Neuron (in vitro differentiated cells): ENCODE measurements at regions not wholly inside any gene's neighbourhood (a gene's known extent, or its start where the extent isn't known, plus 50 kb on each side); places are given as distances from the start of the nearest gene placed in this dataset.
"Not testable (repeated sequence)": the region's sequence is repeated elsewhere in the genome, so short reads cannot be mapped to it uniquely, and the experiment has no call there.

ENCODE experiments used
- H2AFZ ChIP-seq: one replicate; pipeline ENCODE4 v1.6.1; 2013; ENCODE audit warnings: low read depth, mild to moderate bottlenecking, inconsistent platforms, low read length, moderate library complexity
- H3K27me3 ChIP-seq: one replicate; pipeline ENCODE4 v1.6.1; 2013; ENCODE audit warnings: low read length; ENCODE audit not compliant: insufficient read depth
- H3K36me3 ChIP-seq: one replicate; pipeline ENCODE4 v1.6.1; 2013; ENCODE audit warnings: low read length; ENCODE audit not compliant: insufficient read depth
- H3K4me1 ChIP-seq: one replicate; pipeline ENCODE4 v1.6.1; 2013; ENCODE audit warnings: low read length; ENCODE audit not compliant: insufficient read depth
- H3K4me3 ChIP-seq: 2 replicates; pipeline ENCODE4 v1.5.1; 2013; ENCODE audit warnings: mild to moderate bottlenecking, low read length, moderate library complexity
- H3K9me3 ChIP-seq: one replicate; pipeline ENCODE4 v1.6.1; 2013; ENCODE audit warnings: low read length

GRCh38 chr4:20028645-20029044 lies 223.1 kb upstream of the SLIT2 start:
- no peak overlapping the region for H2AFZ ChIP-seq
- H3K4me1 ChIP-seq, result no peaks in the 10 kb centered on the region
- no peaks in the 10 kb centered on the region for H3K9me3 ChIP-seq
- H3K27me3 ChIP-seq, result no peaks in the 10 kb centered on the region
- H3K4me3 ChIP-seq, result no peak overlapping the region
- no peaks in the 10 kb centered on the region for H3K36me3 ChIP-seq

GRCh38 chr4:20026456-20026855 lies 225.2 kb upstream of the SLIT2 start:
- no peaks in the 10 kb centered on the region for H3K36me3 ChIP-seq
- H2AFZ ChIP-seq, result no peak overlapping the region
- no peaks in the 10 kb centered on the region for H3K4me1 ChIP-seq
- H3K27me3 ChIP-seq, result no peaks in the 10 kb centered on the region
- H3K4me3 ChIP-seq, result no peak overlapping the region
- no peaks in the 10 kb centered on the region for H3K9me3 ChIP-seq

GRCh38 chr4:20022471-20022870 lies 229.2 kb upstream of the SLIT2 start:
- Histone ChIP-seq H2AFZ (no peak overlapping the region), H3K9me3 (no peaks in the 10 kb centered on the region)

GRCh38 chr4:20020056-20020455 lies 231.6 kb upstream of the SLIT2 start:
- Histone ChIP-seq H3K27me3 (no peaks in the 10 kb centered on the region), H3K4me3 (no peak overlapping the region), H2AFZ (no peak overlapping the region), H3K4me1 (no peaks in the 10 kb centered on the region), H3K9me3 (no peaks in the 10 kb centered on the region), H3K36me3 (no peaks in the 10 kb centered on the region)

More at GRCh38 chr4:20022471-20022870, 229.2 kb upstream of the SLIT2 start:
- Histone ChIP-seq H3K4me3 (no peak overlapping the region), H3K36me3 (no peaks in the 10 kb centered on the region), H3K4me1 (no peaks in the 10 kb centered on the region), H3K27me3 (no peaks in the 10 kb centered on the region)

GRCh38 chr4:20019310-20020015 lies 232.2 kb upstream of the SLIT2 start:
- H3K27me3 ChIP-seq, result no peaks in the 10 kb centered on the region
- no peak overlapping the region for H2AFZ ChIP-seq
- H3K4me1 ChIP-seq, result no peaks in the 10 kb centered on the region
- no peaks in the 10 kb centered on the region for H3K9me3 ChIP-seq
- H3K36me3 ChIP-seq, result no peaks in the 10 kb centered on the region
- no peak overlapping the region for H3K4me3 ChIP-seq

- Histone ChIP-seq H2AFZ (no peak overlapping the region), H3K4me3 (no peak overlapping the region), H3K4me1 (no peaks in the 10 kb centered on the region), H3K27me3 (no peaks in the 10 kb centered on the region), H3K9me3 (no peaks in the 10 kb centered on the region), H3K36me3 (no peaks in the 10 kb centered on the region)
Measured at GRCh38 chr4:20017777-20018115, 234.0 kb upstream of the SLIT2 start.

- Histone ChIP-seq H2AFZ (no peak overlapping the region), H3K4me3 (no peak overlapping the region), H3K9me3 (no peaks in the 10 kb centered on the region), H3K27me3 (no peaks in the 10 kb centered on the region), H3K36me3 (no peaks in the 10 kb centered on the region), H3K4me1 (no peaks in the 10 kb centered on the region)
Measured at GRCh38 chr4:20017070-20017776, 234.5 kb upstream of the SLIT2 start.

GRCh38 chr4:20015636-20016224 lies 236.0 kb upstream of the SLIT2 start:
- Histone ChIP-seq H3K4me1 (no peaks in the 10 kb centered on the region), H3K4me3 (no peak overlapping the region), H3K9me3 (no peaks in the 10 kb centered on the region), H3K27me3 (no peaks in the 10 kb centered on the region), H2AFZ (no peak overlapping the region), H3K36me3 (no peaks in the 10 kb centered on the region)

- not testable (repeated sequence) for H3K4me3 ChIP-seq, H3K36me3 ChIP-seq, H3K27me3 ChIP-seq, H3K9me3 ChIP-seq, H2AFZ ChIP-seq, H3K4me1 ChIP-seq
Measured at GRCh38 chr4:20003836-20004558, 247.7 kb upstream of the SLIT2 start.

GRCh38 chr4:19999775-20000414 lies 251.8 kb upstream of the SLIT2 start:
- peaks cover 2% of the 10 kb centered on the region for H3K4me1 ChIP-seq
- H2AFZ ChIP-seq, result no peak overlapping the region
- no peaks in the 10 kb centered on the region for H3K9me3 ChIP-seq
- no peak overlapping the region for H3K4me3 ChIP-seq
- H3K36me3 ChIP-seq, result no peaks in the 10 kb centered on the region
- H3K27me3 ChIP-seq, result no peaks in the 10 kb centered on the region

GRCh38 chr4:19999276-19999675 lies 252.4 kb upstream of the SLIT2 start:
- Histone ChIP-seq H3K27me3 (no peaks in the 10 kb centered on the region), H3K36me3 (no peaks in the 10 kb centered on the region), H2AFZ (no peak overlapping the region), H3K4me3 (no peak overlapping the region), H3K9me3 (no peaks in the 10 kb centered on the region), H3K4me1 (peaks cover 2% of the 10 kb centered on the region)

- no peaks in the 10 kb centered on the region for H3K9me3 ChIP-seq
- no peaks in the 10 kb centered on the region for H3K27me3 ChIP-seq
- H3K36me3 ChIP-seq, result no peaks in the 10 kb centered on the region
- no peak overlapping the region for H3K4me3 ChIP-seq
- H2AFZ ChIP-seq, result no peak overlapping the region
- H3K4me1 ChIP-seq, result no peaks in the 10 kb centered on the region
Measured at GRCh38 chr4:19993242-19993641, 258.5 kb upstream of the SLIT2 start.
